ENCODE measurements at regions not wholly inside any gene's neighbourhood (a gene's known extent, or its start where the extent isn't known, plus 50 kb on each side); places are given as distances from the start of the nearest gene placed in this dataset.

DNA sequence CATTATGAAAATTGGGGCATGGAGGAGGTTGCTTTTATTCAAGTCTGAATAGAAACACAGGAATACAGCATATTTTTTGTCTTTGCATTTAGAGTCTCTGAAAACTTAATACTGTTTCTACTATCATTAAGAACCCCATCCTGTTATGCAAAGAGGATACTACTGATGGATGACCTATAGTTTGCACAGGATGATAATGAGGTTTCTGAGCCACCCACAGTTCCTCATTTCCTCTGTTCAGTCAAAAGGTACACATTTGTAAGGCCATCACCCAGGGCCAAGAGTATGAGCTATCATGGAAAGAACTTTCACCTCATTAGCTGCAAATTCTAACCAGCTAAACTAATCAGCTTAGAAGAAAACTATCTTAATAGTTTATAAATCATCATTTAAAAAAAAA lies 213.0 kb upstream of the CHRM2 start:
- no peak overlapping the region for H3K4me2 ChIP-seq
- H3K4me3 ChIP-seq, result no peak overlapping the region
- no peaks in the 10 kb centered on the region for H3F3A ChIP-seq (ENCODE audit: insufficient read depth, low read depth)
- H3K27ac ChIP-seq, result no peak overlapping the region
- no peaks in the 10 kb centered on the region for H3K36me3 ChIP-seq (ENCODE audit: low read depth)
- TF ChIP-seq, protein P1, sequence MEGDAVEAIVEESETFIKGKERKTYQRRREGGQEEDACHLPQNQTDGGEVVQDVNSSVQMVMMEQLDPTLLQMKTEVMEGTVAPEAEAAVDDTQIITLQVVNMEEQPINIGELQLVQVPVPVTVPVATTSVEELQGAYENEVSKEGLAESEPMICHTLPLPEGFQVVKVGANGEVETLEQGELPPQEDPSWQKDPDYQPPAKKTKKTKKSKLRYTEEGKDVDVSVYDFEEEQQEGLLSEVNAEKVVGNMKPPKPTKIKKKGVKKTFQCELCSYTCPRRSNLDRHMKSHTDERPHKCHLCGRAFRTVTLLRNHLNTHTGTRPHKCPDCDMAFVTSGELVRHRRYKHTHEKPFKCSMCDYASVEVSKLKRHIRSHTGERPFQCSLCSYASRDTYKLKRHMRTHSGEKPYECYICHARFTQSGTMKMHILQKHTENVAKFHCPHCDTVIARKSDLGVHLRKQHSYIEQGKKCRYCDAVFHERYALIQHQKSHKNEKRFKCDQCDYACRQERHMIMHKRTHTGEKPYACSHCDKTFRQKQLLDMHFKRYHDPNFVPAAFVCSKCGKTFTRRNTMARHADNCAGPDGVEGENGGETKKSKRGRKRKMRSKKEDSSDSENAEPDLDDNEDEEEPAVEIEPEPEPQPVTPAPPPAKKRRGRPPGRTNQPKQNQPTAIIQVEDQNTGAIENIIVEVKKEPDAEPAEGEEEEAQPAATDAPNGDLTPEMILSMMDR (conservative IDR thresholded peaks at IDR 0.05), result no peak
- no peak for TF ChIP-seq EZH2 (IDR thresholded peaks at IDR 0.05; ENCODE audit: low read depth)
- no peaks in the 10 kb centered on the region for H3K79me2 ChIP-seq (ENCODE audit: low read depth)
- no peak for DNase-seq
- CTCF ChIA-PET, result no interaction called here
- no peaks in the 10 kb centered on the region for H3K27me3 ChIP-seq (ENCODE audit: insufficient read depth, low read depth)
- H4K20me1 ChIP-seq (ENCODE audit: insufficient read depth), result no peaks in the 10 kb centered on the region
- intact Hi-C loops (cut with micrococcal nuclease; ENCODE audit: unreplicated experiment), result no loop called here
- no peaks in the 10 kb centered on the region for H3K4me1 ChIP-seq (replicated peaks; ENCODE audit: insufficient read depth)
- H3K9me2 ChIP-seq (ENCODE audit: insufficient read depth), result no peaks in the 10 kb centered on the region
- no peak overlapping the region for H2AFZ ChIP-seq
- POLR2A ChIA-PET (ENCODE audit: unreplicated experiment), result no interaction called here
- BruUV-seq (replicated peaks), result no TSS peak
- H3K9me3 ChIP-seq (ENCODE audit: insufficient read depth, low read depth), result no peaks in the 10 kb centered on the region

DNA sequence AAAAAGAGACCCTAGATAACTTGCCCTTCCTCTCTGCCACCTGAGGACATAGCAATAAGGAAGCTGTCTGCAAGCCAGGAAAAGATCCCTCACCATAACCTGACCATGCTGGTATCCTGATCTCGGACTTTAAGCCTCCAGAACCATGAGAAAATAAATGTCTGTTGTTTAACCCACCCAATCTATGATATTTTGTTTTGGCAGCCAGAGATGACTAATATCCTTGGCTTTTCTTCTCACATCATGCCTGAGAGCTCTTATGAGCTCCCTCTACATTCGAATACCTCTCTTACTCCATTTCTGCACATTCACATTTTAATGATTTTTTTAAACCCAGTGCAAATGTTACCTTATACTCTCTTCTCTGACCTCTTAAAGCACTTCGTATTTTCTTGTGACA lies 214.0 kb upstream of the CHRM2 start:
- TF ChIP-seq, protein P1 (conservative IDR thresholded peaks at IDR 0.05), result no peak
- no peak for TF ChIP-seq EZH2 (IDR thresholded peaks at IDR 0.05; ENCODE audit: low read depth)

DNA sequence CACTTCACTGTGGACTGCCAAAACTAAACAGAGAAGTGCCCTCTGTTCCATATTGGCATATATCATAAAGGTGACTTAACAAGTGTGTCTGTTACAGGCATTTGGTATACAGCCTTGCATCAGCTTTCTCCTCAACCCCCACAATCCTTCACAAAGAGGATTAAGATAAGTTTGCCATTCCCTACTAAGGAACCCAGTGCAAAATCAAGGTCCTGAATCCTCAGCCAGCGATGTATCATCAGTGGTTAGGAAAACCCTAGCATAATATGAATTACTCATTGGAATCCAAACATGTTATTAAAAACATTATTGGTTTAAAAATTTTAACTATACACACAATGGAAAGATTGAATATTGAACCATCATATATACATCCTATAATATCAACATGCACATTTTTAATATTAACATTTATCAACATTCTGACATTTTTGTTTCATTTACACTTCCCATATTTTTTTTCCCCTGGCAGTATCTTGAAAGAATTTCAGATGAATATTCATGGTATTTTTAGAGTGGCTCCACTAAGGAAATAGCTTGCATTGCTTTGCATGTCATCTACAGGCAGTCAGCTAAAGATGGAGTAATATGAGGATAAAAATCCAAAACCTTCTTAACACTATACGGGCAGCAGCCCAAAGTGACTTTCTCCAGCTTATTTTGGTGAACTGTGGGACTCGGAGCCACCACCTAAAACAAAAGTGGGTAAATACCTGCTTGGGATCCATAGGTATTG lies 215.6 kb upstream of the CHRM2 start:
- no peak overlapping the region for H3K27ac ChIP-seq
- H2AFZ ChIP-seq, result peak overlapping the region; percentile 59; the same call in 1 of the 2 replicates
- H3K79me2 ChIP-seq (ENCODE audit: low read depth), result no peaks in the 10 kb centered on the region
- no peak for DNase-seq
- intact Hi-C loops (cut with micrococcal nuclease; ENCODE audit: unreplicated experiment), result no loop called here
- H3K4me1 ChIP-seq (replicated peaks; ENCODE audit: insufficient read depth), result no peaks in the 10 kb centered on the region
- no peak overlapping the region for H3K4me2 ChIP-seq
- ChIA-PET POLR2A (ENCODE audit: unreplicated experiment) (interaction anchor here (0.6 kb wide), 1 partner anchor 90 kb away, joined by 5 read pairs; no protein-coding TSS in a partner anchor), CTCF (no interaction called here)
- TF ChIP-seq, protein P1 (conservative IDR thresholded peaks at IDR 0.05), result no peak
- TF ChIP-seq EZH2 (IDR thresholded peaks at IDR 0.05; ENCODE audit: low read depth), result no peak
- H3K36me3 ChIP-seq (ENCODE audit: low read depth), result no peaks in the 10 kb centered on the region
- H3F3A ChIP-seq (ENCODE audit: insufficient read depth, low read depth), result no peaks in the 10 kb centered on the region
- H3K9me3 ChIP-seq (ENCODE audit: insufficient read depth, low read depth), result no peaks in the 10 kb centered on the region
- no peaks in the 10 kb centered on the region for H3K9me2 ChIP-seq (ENCODE audit: insufficient read depth)
- no peaks in the 10 kb centered on the region for H3K27me3 ChIP-seq (ENCODE audit: insufficient read depth, low read depth)
- no peak overlapping the region for H3K4me3 ChIP-seq
- no peaks in the 10 kb centered on the region for H4K20me1 ChIP-seq (ENCODE audit: insufficient read depth)
- BruUV-seq (replicated peaks), result no TSS peak

More for the DNA sequence above, 214.0 kb upstream of the CHRM2 start:
- Histone ChIP-seq H3K36me3 (ENCODE audit: low read depth) (no peaks in the 10 kb centered on the region), H3K79me2 (ENCODE audit: low read depth) (no peaks in the 10 kb centered on the region), H3K27me3 (ENCODE audit: insufficient read depth, low read depth) (no peaks in the 10 kb centered on the region), H3F3A (ENCODE audit: insufficient read depth, low read depth) (no peaks in the 10 kb centered on the region), H3K4me3 (no peak overlapping the region), H3K4me2 (no peak overlapping the region), H3K4me1 (replicated peaks; ENCODE audit: insufficient read depth) (no peaks in the 10 kb centered on the region), H3K9me3 (ENCODE audit: insufficient read depth, low read depth) (no peaks in the 10 kb centered on the region), H2AFZ (no peak overlapping the region), H3K9me2 (ENCODE audit: insufficient read depth) (no peaks in the 10 kb centered on the region), H3K27ac (no peak overlapping the region), H4K20me1 (ENCODE audit: insufficient read depth) (no peaks in the 10 kb centered on the region)
- intact Hi-C loops (cut with micrococcal nuclease; ENCODE audit: unreplicated experiment), result no loop called here
- ChIA-PET CTCF (no interaction called here), POLR2A (ENCODE audit: unreplicated experiment) (no interaction called here)
- no peak for DNase-seq
- no TSS peak for BruUV-seq (replicated peaks)

All from PC-9 (cell line).